Neural progenitor cell (in vitro differentiated cells): ENCODE measurements at regions not wholly inside any gene's neighbourhood (a gene's known extent, or its start where the extent isn't known, plus 50 kb on each side); places are given as distances from the start of the nearest gene placed in this dataset.

Source experiments
- CTCF ChIP-seq: fragments of 200-600 bp; sonication (generic); IDR thresholded peaks from 2 replicates; pipeline ENCODE4 v1.5.1; 2017; ENCODE audit warnings: antibody characterized with exemption, mild to moderate bottlenecking
- EZH2 ChIP-seq: fragments of 200-600 bp; sonication (generic); IDR thresholded peaks from 2 replicates; pipeline ENCODE4 v1.6.1; 2017; ENCODE audit warnings: antibody characterized with exemption, mild to moderate bottlenecking, moderate library complexity
- EZH2phosphoT487 ChIP-seq: fragments of 200-600 bp; sonication (generic); IDR thresholded peaks from 2 replicates; pipeline ENCODE4 v1.6.1; 2017; ENCODE audit warnings: antibody characterized with exemption

DNA sequence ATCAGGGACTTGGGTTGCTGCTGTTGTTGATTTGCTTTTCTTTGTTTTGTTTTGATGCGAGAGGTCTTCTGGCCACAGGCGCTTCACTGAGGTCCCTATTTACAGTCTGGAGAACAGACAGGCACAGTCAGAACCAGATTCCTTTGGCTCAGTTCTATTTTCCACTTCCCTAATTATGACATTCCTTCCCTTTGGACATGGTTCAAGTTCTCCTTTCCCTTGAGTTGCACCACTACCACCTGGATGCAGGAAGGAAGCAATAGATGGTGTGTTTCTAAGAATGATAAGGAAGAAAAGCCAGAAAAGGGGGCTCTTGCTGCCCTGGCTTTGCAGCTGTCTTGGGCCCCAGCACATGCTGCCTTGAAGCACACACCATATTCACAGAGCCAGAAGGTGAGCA lies 160.6 kb downstream of the MAF start:
- TF ChIP-seq CTCF: no peak
- no peak for TF ChIP-seq EZH2
- TF ChIP-seq EZH2phosphoT487: no peak
